NCI-H345 treated with DMSO at 0.1 percent for 48 hours (cell line): ENCODE measurements at regions not wholly inside any gene's neighbourhood (a gene's known extent, or its start where the extent isn't known, plus 50 kb on each side); places are given as distances from the start of the nearest gene placed in this dataset.

Experiments used
- DNase-seq: peaks from one replicate; lab custom pipeline; 2025; ENCODE audit not compliant: unreplicated experiment; lab: John Stamatoyannopoulos, UW

GRCh38 chr7:45450571-45451204 is 123.5 kb upstream of the ADCY1 start:
- no peak for DNase-seq

- no peak for DNase-seq
Observed at GRCh38 chr7:45451342-45452035, 122.7 kb upstream of the ADCY1 start.

- DNase-seq = no peak
Observed at GRCh38 chr7:45454771-45455170, 119.4 kb upstream of the ADCY1 start.

- DNase-seq = no peak
Observed at GRCh38 chr7:45455662-45456061, 118.5 kb upstream of the ADCY1 start.

- DNase-seq = peak; percentile 15
Observed at GRCh38 chr7:45456105-45456504, 118.1 kb upstream of the ADCY1 start.

GRCh38 chr7:45456747-45457524 is 117.2 kb upstream of the ADCY1 start:
- peak; percentile 53 for DNase-seq

GRCh38 chr7:45457591-45457990 is 116.6 kb upstream of the ADCY1 start:
- DNase-seq = peak; percentile 91

- DNase-seq = no peak
Observed at GRCh38 chr7:45459476-45459875, 114.7 kb upstream of the ADCY1 start.

- DNase-seq = no peak
Observed at GRCh38 chr7:45460379-45460778, 113.8 kb upstream of the ADCY1 start.

GRCh38 chr7:45461026-45461425 is 113.1 kb upstream of the ADCY1 start:
- DNase-seq = no peak

- no peak for DNase-seq
Observed at GRCh38 chr7:45469103-45469502, 105.1 kb upstream of the ADCY1 start.

- no peak for DNase-seq
Observed at GRCh38 chr7:45470031-45470430, 104.1 kb upstream of the ADCY1 start.

GRCh38 chr7:45479781-45480180 is 94.4 kb upstream of the ADCY1 start:
- no peak for DNase-seq

GRCh38 chr7:45482451-45482850 is 91.7 kb upstream of the ADCY1 start:
- DNase-seq = no peak

GRCh38 chr7:45484094-45484493 is 90.1 kb upstream of the ADCY1 start:
- no peak for DNase-seq

GRCh38 chr7:45486575-45486974 is 87.6 kb upstream of the ADCY1 start:
- DNase-seq = no peak

- DNase-seq = no peak
Observed at GRCh38 chr7:45494885-45495284, 79.3 kb upstream of the ADCY1 start.

- DNase-seq = no peak
Observed at GRCh38 chr7:45495618-45496017, 78.5 kb upstream of the ADCY1 start.

GRCh38 chr7:45500257-45500656 is 73.9 kb upstream of the ADCY1 start:
- DNase-seq = no peak

- no peak for DNase-seq
Observed at GRCh38 chr7:45501791-45502190, 72.4 kb upstream of the ADCY1 start.

GRCh38 chr7:45506059-45506458 is 68.1 kb upstream of the ADCY1 start:
- DNase-seq = no peak

- no peak for DNase-seq
Observed at GRCh38 chr7:45509222-45509621, 64.9 kb upstream of the ADCY1 start.
